GM12864 (cell line): ENCODE measurements at regions not wholly inside any gene's neighbourhood (a gene's known extent, or its start where the extent isn't known, plus 50 kb on each side); places are given as distances from the start of the nearest gene placed in this dataset.

Source experiments
- DNase-seq: peaks from one replicate; pipeline ENCODE4 v3.0.0-alpha.2; 2011; ENCODE audit warnings: low read depth
- H3K4me3 ChIP-seq: 2 replicates; pipeline ENCODE4 v1.5.1; 2011; ENCODE audit warnings: mild to moderate bottlenecking, low read depth, low read length, control low read depth
- TF ChIP-seq, protein P1 (sequence below): IDR thresholded peaks from 2 replicates; pipeline ENCODE4 v1.5.1; 2011; ENCODE audit warnings: low read depth, mild to moderate bottlenecking, moderate library complexity, low read length, control low read depth, inconsistent platforms; ENCODE audit errors: missing control alignments

DNA sequence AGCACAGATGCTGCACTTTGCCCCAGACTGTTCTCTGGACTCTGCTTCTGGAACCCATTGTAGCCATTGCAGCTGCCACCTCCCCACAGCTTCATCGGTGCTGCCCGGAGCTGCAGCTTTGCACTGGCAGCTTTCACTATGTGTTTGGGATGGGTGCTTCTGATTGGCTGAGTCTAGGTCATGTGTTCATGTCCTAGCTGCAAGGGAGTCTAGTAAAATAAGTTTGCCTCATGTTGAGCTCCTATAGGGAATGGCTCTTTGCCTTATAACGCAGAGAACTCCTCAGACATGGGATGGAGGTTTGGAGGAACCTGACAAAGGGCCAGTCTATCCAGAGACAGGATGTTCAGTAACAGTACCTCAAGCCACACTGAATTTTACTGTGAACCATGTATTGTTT lies 268.0 kb downstream of the BMP7 start:
- no peak for DNase-seq
- H3K4me3 ChIP-seq = no peak overlapping the region
- TF ChIP-seq, protein P1, sequence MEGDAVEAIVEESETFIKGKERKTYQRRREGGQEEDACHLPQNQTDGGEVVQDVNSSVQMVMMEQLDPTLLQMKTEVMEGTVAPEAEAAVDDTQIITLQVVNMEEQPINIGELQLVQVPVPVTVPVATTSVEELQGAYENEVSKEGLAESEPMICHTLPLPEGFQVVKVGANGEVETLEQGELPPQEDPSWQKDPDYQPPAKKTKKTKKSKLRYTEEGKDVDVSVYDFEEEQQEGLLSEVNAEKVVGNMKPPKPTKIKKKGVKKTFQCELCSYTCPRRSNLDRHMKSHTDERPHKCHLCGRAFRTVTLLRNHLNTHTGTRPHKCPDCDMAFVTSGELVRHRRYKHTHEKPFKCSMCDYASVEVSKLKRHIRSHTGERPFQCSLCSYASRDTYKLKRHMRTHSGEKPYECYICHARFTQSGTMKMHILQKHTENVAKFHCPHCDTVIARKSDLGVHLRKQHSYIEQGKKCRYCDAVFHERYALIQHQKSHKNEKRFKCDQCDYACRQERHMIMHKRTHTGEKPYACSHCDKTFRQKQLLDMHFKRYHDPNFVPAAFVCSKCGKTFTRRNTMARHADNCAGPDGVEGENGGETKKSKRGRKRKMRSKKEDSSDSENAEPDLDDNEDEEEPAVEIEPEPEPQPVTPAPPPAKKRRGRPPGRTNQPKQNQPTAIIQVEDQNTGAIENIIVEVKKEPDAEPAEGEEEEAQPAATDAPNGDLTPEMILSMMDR = no peak

DNA sequence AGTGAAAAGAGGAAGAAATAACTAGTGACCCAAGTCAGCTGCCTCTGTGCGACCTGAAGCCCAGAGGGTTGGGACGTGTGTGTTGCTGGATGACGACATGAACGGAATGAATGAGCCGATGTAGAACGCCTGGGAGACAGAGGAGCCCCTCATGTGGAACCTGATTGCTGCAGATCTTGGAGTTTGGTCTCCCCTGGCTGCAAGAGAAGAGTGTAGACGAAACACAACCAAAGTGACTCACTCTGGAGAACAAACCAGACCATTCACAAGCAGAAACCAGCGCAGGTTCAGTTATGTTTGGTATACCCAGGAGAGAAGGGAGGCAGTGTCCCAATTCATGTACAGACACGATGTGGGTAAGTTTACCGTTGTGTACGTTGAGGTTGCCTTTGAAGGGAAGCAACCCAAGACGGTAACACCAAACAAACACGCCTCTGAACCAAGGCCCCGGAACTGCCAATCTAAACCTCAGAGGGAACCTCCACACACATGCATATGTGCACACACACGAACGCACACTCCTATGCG lies 265.9 kb downstream of the BMP7 start:
- TF ChIP-seq, protein P1 = no peak
- DNase-seq = no peak
- H3K4me3 ChIP-seq = no peak overlapping the region

DNA sequence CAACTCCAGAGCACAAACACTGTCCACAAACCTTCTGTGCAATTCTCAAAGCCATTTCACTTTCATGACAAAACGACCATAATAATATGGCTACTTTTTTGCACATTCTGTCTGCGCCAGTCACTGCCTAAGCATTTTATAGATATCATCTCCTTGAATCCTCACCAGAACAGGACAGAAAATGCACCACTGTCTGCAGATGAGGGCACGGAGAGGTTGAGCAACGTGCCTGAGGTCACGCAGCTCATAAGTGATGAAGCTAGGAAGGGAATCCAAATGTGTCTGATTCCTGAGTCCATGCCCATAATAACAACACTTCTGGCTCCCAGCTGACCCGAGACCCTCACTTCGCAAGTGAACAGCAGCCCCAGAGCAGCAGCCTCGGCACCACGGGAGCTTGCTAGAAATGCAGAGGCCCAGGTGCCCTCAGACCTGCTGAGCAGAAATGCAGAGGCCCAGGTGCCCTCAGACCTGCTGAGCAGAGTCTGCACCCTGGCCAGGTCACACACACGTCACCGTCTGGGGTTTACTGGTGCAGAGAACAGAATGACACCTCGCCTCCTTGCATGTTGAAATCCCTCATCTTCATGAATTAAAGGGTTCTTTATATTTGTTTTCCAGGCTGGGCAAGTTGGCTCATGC lies 265.2 kb downstream of the BMP7 start:
- H3K4me3 ChIP-seq = no peak overlapping the region
- TF ChIP-seq, protein P1 = no peak
- no peak for DNase-seq

DNA sequence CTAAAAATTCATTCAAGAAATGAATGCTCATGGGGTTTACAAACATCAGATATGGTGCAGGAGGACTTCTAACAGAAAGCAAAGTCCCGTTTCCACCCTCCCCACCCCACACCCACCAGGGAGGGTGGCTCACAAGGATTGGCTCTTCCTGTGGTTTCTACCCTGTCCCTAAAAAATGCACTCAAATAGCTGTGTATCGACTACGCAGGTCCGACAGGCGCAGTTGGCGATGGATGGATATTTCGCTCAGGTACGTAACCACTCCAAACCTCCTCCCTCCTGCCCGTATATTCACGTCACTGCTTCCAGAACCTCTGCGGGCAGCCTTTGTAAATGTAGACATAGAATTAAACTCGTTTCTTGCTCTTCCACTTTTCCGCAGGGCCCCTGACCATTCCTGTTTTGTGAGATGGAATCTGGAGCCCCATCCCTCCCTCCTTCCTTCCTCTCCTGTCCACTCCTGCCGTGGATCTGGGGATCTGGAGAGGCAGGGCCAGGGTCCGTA lies 264.3 kb downstream of the BMP7 start:
- DNase-seq = no peak
- H3K4me3 ChIP-seq = no peak overlapping the region
- TF ChIP-seq, protein P1 = no peak

DNA sequence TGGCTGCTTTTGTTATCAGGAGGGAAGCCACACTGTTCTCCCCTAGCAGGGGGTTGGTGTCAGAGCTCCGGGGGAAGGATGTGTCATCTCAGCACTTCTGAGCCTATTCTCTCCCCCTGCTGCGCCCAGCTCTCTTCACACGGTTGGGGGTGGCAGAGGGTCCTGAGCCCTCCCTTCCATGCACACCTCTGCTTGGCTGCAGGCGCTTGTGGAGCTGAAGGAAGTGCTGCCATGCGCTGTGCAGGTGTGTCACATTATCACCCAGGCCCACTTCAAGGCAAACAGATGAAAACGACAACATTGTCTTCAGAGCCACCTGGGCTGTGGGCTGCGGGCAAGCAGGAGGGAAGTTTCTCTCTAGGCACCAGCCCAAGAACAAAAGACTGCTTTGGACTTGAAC lies 263.4 kb downstream of the BMP7 start:
- no peak for DNase-seq
- TF ChIP-seq, protein P1 = no peak
- no peak overlapping the region for H3K4me3 ChIP-seq

DNA sequence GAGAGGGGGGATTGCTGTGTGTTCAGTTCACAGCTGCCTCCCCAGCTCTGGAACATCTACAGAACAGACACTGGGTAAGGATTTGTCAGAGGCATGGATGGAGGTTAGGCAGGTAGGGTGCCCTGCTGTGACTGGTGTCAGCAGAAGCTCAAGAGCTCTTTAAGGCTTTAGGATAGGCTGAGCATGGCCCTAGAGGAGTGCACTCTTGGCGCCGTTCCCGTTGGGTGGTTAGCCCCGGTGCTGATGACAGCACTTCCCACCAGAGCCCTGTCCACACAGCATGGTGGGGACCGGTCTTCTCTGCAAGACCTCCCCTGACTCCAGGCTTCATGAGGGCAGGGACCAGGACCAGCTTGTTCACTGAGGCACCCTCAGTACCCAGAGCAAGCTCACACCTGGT lies 262.0 kb downstream of the BMP7 start:
- no peak for DNase-seq
- TF ChIP-seq, protein P1 = no peak
- no peak overlapping the region for H3K4me3 ChIP-seq
